ENCODE measurements at regions not wholly inside any gene's neighbourhood (a gene's known extent, or its start where the extent isn't known, plus 50 kb on each side); places are given as distances from the start of the nearest gene placed in this dataset.

GRCh38 chr2:48854681-48855080 is 99.2 kb upstream of the LHCGR start:
- DNase-seq (ENCODE audit: low spot score) (no peak), FAIRE-seq (no peak)

- DNase-seq (ENCODE audit: low spot score) (no peak), FAIRE-seq (no peak)
Measured at GRCh38 chr2:48852938-48853337, 97.4 kb upstream of the LHCGR start.

DNA sequence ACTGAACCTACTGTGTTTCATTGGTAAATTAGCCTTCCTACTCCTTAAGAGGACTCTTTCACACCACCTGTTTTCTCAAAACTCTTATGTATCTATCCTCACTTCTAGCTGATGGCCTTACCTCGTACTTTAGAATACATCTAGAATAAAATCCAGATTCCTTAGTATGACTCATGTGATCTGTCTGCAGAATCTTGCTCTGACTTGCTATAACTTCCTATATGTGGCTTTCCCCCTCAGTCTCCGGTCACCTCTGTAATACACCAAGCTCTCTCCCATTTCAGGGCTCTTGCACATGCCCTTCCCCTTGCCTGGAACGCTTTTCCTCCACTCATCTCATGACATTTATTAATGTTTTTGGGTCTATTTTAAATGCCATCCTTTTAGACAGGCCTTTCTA is 95.6 kb upstream of the LHCGR start:
- FAIRE-seq, result no peak
- DNase-seq (ENCODE audit: low spot score), result peak; percentile 27

DNA sequence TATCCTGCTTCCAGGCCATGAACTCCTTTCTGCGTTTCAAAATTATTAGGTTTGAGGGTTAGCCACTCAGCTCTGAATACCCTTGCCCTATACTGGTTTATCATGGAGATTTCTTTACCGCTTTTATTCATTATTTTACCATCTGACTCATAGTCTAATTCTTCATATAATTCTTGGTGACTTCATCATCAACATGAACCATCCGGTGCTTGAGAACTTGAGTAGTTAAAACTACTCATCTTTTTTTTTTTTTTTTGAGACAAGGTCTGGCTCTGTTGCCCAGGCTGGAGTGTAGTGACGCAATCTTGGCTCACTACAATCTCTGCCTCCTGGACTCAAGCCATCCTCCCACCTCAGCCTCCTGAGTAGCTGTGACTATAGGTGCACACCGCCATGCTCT is 94.2 kb upstream of the LHCGR start:
- FAIRE-seq, result no peak
- peak; percentile 67 for DNase-seq (ENCODE audit: low spot score)

DNA sequence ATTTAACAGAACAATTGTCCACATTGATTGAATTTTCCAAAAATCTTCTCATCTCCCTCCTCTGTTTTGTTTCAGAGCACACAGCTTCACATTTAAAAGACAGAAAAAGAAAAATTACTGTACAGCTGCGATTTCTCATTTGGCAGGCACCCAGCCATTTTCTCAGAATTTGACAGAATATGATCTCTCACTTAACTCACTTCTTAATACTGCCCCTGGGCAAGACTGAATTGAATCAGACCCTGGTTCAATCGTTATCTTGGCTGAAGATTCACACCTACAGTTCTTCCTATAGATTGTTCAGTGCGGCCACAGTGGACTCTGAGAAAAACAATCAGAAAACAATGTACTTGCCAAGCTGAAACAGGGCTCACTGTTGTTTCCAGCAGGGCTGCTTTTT is 90.2 kb upstream of the LHCGR start:
- FAIRE-seq, result no peak
- DNase-seq (ENCODE audit: low spot score), result no peak

- FAIRE-seq (no peak), DNase-seq (ENCODE audit: low spot score) (peak; percentile 52)
Measured at GRCh38 chr2:48844417-48845155, 89.1 kb upstream of the LHCGR start.

GRCh38 chr2:48841126-48841525 is 85.6 kb upstream of the LHCGR start:
- DNase-seq (ENCODE audit: low spot score) (no peak), FAIRE-seq (no peak)

GRCh38 chr2:48838029-48838428 is 82.5 kb upstream of the LHCGR start:
- no peak for DNase-seq (ENCODE audit: low spot score)

DNA sequence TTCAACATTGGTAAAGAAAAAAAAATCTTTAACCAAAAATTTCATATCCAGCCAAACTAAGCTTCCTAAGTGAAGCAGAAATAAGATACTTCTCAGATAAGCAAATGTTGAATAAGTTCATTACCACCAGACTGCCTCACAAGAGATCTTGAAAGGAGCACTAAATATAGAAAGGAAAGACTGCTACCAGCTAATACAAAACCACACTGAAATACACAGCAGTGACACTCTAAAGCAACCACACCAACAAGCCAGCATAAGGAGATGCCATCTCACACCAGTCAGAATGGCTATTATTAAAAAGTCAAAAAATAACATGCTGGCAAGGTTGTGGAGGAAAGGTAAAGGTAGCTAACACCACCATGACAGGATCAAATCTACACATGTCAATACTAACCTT is 74.0 kb upstream of the LHCGR start:
- DNase-seq (ENCODE audit: low spot score) (no peak), FAIRE-seq (no peak)

More at GRCh38 chr2:48838029-48838428, 82.5 kb upstream of the LHCGR start:
- no peak for FAIRE-seq

DNA sequence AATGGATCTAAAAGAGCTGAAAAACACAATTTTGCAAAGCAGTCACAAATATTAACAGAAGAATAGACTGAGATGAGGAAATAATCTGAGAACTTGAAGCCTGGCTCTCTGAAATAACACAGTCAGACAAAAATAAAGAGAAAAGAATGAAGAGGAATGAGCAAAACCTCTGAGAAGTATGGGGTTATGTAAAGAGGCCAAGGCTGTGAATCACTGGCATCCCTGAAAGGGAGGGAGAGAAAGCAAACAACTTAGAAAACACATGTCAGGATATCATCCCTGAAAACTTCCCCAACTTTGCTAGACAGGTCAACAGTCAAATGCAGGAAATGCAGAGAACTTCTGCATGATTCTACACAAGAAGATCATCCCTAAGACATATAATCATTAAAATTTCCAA is 73.5 kb upstream of the LHCGR start:
- FAIRE-seq, result no peak
- DNase-seq (ENCODE audit: low spot score), result no peak

GRCh38 chr2:48826986-48827385 is 71.5 kb upstream of the LHCGR start:
- DNase-seq (ENCODE audit: low spot score) (no peak), FAIRE-seq (no peak)

- FAIRE-seq (no peak), DNase-seq (ENCODE audit: low spot score) (no peak)
Measured at GRCh38 chr2:48824116-48824515, 68.6 kb upstream of the LHCGR start.

- DNase-seq (ENCODE audit: low spot score) (no peak), FAIRE-seq (no peak)
Measured at GRCh38 chr2:48819206-48819735, 63.7 kb upstream of the LHCGR start.

DNA sequence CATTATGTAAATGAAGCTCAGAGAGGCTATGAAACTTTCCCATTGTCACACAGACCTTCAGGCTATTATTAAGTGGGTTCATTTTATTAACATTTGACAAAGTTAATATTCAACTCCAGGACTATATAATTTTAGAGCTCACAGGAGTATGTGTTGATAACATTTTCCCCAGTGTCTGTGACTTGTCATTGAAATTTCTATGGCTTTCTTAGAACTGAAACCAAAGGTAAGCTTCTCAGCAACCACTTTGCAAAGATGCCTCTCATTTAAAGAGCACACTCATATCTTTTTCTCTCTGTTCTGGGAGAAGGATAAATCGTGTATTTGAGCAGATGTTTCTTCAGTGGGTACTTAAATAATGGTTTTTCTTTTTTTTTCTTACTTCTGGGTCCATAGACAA is 61.8 kb upstream of the LHCGR start:
- DNase-seq (ENCODE audit: low spot score) (no peak), FAIRE-seq (no peak)

GRCh38 chr2:48812416-48812815 is 56.9 kb upstream of the LHCGR start:
- no peak for DNase-seq (ENCODE audit: low spot score)
- FAIRE-seq, result no peak

GRCh38 chr2:48808311-48808710 is 52.8 kb upstream of the LHCGR start:
- FAIRE-seq (no peak), DNase-seq (ENCODE audit: low spot score) (no peak)
